Body of pancreas (tissue), 4 donors: ENCODE measurements at regions not wholly inside any gene's neighbourhood (a gene's known extent, or its start where the extent isn't known, plus 50 kb on each side); places are given as distances from the start of the nearest gene placed in this dataset.

Experiments used
- POLR2A ChIP-seq, 3 donors: fragments of 450-650 bp; IDR thresholded peaks; one replicate each; pipeline ENCODE4 v1.6.1; 2016; ENCODE audit warnings: antibody characterized with exemption in 3 of 3, mild to moderate bottlenecking in 2 of 3
- TF ChIP-seq, protein P1 (sequence below), 7 experiments: fragments of 450-650 bp in 4 of 7; fragments of 200-600 bp in 3 of 7; sonication (generic) in 3 of 7; IDR thresholded peaks; one replicate each; pipeline ENCODE4 v1.5.1; 2016 to 2019; ENCODE audit warnings: antibody characterized with exemption in 7 of 7

DNA sequence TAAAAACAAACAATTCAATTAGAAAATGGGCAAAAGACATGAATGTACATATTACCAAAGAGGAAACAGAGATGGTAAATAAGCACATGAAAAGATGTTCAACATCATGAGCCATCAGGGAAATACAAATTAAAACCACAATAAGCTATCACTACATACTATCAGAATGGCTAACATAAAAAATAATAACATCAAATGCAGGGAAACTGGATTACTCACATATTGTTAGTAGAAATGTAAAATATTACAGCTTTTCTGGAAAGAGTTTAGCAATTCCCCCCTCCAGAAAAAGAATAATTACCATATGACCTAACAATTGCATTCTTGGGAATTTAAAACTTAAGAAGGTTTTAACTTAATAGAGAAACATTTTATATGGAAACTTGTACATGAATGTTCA is 232.9 kb upstream of the MTPN start:
- TF ChIP-seq, protein P1, sequence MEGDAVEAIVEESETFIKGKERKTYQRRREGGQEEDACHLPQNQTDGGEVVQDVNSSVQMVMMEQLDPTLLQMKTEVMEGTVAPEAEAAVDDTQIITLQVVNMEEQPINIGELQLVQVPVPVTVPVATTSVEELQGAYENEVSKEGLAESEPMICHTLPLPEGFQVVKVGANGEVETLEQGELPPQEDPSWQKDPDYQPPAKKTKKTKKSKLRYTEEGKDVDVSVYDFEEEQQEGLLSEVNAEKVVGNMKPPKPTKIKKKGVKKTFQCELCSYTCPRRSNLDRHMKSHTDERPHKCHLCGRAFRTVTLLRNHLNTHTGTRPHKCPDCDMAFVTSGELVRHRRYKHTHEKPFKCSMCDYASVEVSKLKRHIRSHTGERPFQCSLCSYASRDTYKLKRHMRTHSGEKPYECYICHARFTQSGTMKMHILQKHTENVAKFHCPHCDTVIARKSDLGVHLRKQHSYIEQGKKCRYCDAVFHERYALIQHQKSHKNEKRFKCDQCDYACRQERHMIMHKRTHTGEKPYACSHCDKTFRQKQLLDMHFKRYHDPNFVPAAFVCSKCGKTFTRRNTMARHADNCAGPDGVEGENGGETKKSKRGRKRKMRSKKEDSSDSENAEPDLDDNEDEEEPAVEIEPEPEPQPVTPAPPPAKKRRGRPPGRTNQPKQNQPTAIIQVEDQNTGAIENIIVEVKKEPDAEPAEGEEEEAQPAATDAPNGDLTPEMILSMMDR (IDR thresholded peaks at IDR 0.05), result no peak
- TF ChIP-seq POLR2A (IDR thresholded peaks at IDR 0.05), result no peak
